ENCODE measurements at regions not wholly inside any gene's neighbourhood (a gene's known extent, or its start where the extent isn't known, plus 50 kb on each side); places are given as distances from the start of the nearest gene placed in this dataset.

GRCh38 chr10:76665029-76665428 lies 972.6 kb downstream of the KCNMA1 start (continued):
- TF ChIP-seq CTCF (IDR thresholded peaks at IDR 0.05 in 2 of 3, conservative IDR thresholded peaks at IDR 0.05 in 1 of 3; ENCODE audit: borderline replicate concordance in 1 of 3, insufficient read depth in 1 of 3, low read depth in 2 of 3, low read length in 2 of 3) (no peak), SIN3A (IDR thresholded peaks at IDR 0.05; ENCODE audit: low read depth) (no peak), POLR2AphosphoS5 (IDR thresholded peaks at IDR 0.05; ENCODE audit: low read depth, low read length) (no peak), EZH2phosphoT487 (IDR thresholded peaks at IDR 0.05; ENCODE audit: borderline replicate concordance) (no peak), YY1 (IDR thresholded peaks at IDR 0.05; ENCODE audit: extremely low read depth, insufficient replicate concordance, low read depth, low read length) (no peak), ZFX (IDR thresholded peaks at IDR 0.05) (no peak), RAD21 (IDR thresholded peaks at IDR 0.05; ENCODE audit: low read depth) (no peak), ELF1 (IDR thresholded peaks at IDR 0.05; ENCODE audit: borderline replicate concordance, low read depth) (no peak), MAX (IDR thresholded peaks at IDR 0.05) (no peak), JUND (IDR thresholded peaks at IDR 0.05) (no peak), CBX3 (IDR thresholded peaks at IDR 0.05; ENCODE audit: low read depth) (no peak), SP1 (IDR thresholded peaks at IDR 0.05; ENCODE audit: low read depth) (no peak)

GRCh38 chr10:76657337-76658012 lies 980.1 kb downstream of the KCNMA1 start:
- Histone ChIP-seq H3K27me3 (ENCODE audit: insufficient read depth, low read length) (no peaks in the 10 kb centered on the region; the same call in 1 of the 2 replicates), H3K36me3 (ENCODE audit: control insufficient read depth in 1 of 2, insufficient read depth in 2 of 2, low read length in 2 of 2) (no peaks in the 10 kb centered on the region), H3K4me3 (replicated peaks in 1 of 2; ENCODE audit: low read depth in 1 of 2, low read length in 2 of 2) (no peak overlapping the region), H3K4me1 (ENCODE audit: control insufficient read depth in 1 of 2, insufficient read depth in 2 of 2, low read length in 2 of 2) (no peaks in the 10 kb centered on the region), H4K20me1 (ENCODE audit: insufficient read depth) (no peaks in the 10 kb centered on the region), H3K79me2 (ENCODE audit: insufficient read depth, low read length) (no peaks in the 10 kb centered on the region), H3K9ac (ENCODE audit: low read length) (no peak overlapping the region), H2AFZ (ENCODE audit: low read depth, low read length, poor library complexity, severe bottlenecking) (no peak overlapping the region), H3K4me2 (ENCODE audit: low read length) (no peak overlapping the region), H3K9me2 (ENCODE audit: insufficient read depth) (no peaks in the 10 kb centered on the region), H3K27ac (ENCODE audit: low read depth, low read length) (no peak overlapping the region), H3K9me3 (ENCODE audit: control insufficient read depth in 1 of 2, insufficient read depth in 1 of 2, low read depth in 1 of 2, low read length in 2 of 2) (no peaks in the 10 kb centered on the region)
- RAD21 ChIA-PET (ENCODE audit: low non-redundant PET in 1 of 2, low total read pairs in 2 of 2, uncharacterized antibody in 2 of 2, unreplicated experiment in 2 of 2), result no interaction called here
- POLR2A ChIA-PET, result no interaction called here
- BruUV-seq (replicated peaks), result no TSS peak
- ATAC-seq (no peak), DNase-seq (ENCODE audit: low read depth, low spot score) (no peak)
- intact Hi-C loops (cut with micrococcal nuclease), result no loop called here
- CTCF ChIA-PET, result no interaction called here
- no peak for TF ChIP-seq RAD21 (IDR thresholded peaks at IDR 0.05; ENCODE audit: low read depth)
- TF ChIP-seq ELF1 (IDR thresholded peaks at IDR 0.05; ENCODE audit: borderline replicate concordance, low read depth), result no peak
- TF ChIP-seq MAX (IDR thresholded peaks at IDR 0.05), result no peak
- no peak for TF ChIP-seq ZBTB33 (IDR thresholded peaks at IDR 0.05; ENCODE audit: extremely low read depth, insufficient replicate concordance, low read length)
- TF ChIP-seq SIN3A (IDR thresholded peaks at IDR 0.05; ENCODE audit: low read depth), result no peak
- TF ChIP-seq ATF3 (IDR thresholded peaks at IDR 0.05), result no peak
- TF ChIP-seq CTCF (IDR thresholded peaks at IDR 0.05 in 2 of 3, conservative IDR thresholded peaks at IDR 0.05 in 1 of 3; ENCODE audit: borderline replicate concordance in 1 of 3, insufficient read depth in 1 of 3, low read depth in 2 of 3, low read length in 2 of 3), result no peak
- no peak for TF ChIP-seq ZFX (IDR thresholded peaks at IDR 0.05)
- TF ChIP-seq POLR2AphosphoS5 (IDR thresholded peaks at IDR 0.05; ENCODE audit: low read depth, low read length), result no peak
- no peak for TF ChIP-seq TCF7L2 (IDR thresholded peaks at IDR 0.05; ENCODE audit: borderline replicate concordance, extremely low read depth, insufficient read depth, insufficient read length)
- TF ChIP-seq EZH2phosphoT487 (IDR thresholded peaks at IDR 0.05; ENCODE audit: borderline replicate concordance), result no peak
